Natural killer cell (primary cell): ENCODE measurements at regions not wholly inside any gene's neighbourhood (a gene's known extent, or its start where the extent isn't known, plus 50 kb on each side); places are given as distances from the start of the nearest gene placed in this dataset.

Source experiments
- ATAC-seq, 3 donors: fragments of 150-1000 bp in 2 of 3; fragments of 200-7000 bp in 1 of 3; cut with Tn5 transposase; 1 replicate in 1 of 3; 2 replicates in 2 of 3; pipeline ENCODE4 v1.10.0; 2021; ENCODE audit warnings: mild to moderate bottlenecking in 2 of 3, moderate library complexity in 2 of 3
- DNase-seq, 2 donors: peaks; one replicate each; pipeline versions ENCODE4 v3.0.0 to v3.0.0-alpha.2; 2013 to 2021; ENCODE audit warnings: mixed read lengths in 1 of 2
- H3K27ac ChIP-seq: one replicate; pipeline ENCODE4 v1.5.1; 2013; ENCODE audit warnings: mild to moderate bottlenecking, low read length
- H3K27me3 ChIP-seq: one replicate; pipeline ENCODE4 v1.6.1; 2013; ENCODE audit warnings: low read length; ENCODE audit not compliant: control insufficient read depth, insufficient read depth
- H3K36me3 ChIP-seq: one replicate; pipeline ENCODE4 v1.6.1; 2013; ENCODE audit warnings: low read length; ENCODE audit not compliant: control insufficient read depth, insufficient read depth
- H3K4me1 ChIP-seq: one replicate; pipeline ENCODE4 v1.6.1; 2013; ENCODE audit warnings: low read length; ENCODE audit not compliant: control insufficient read depth, insufficient read depth
- H3K4me3 ChIP-seq: one replicate; pipeline ENCODE4 v1.5.1; 2013; ENCODE audit warnings: low read length
- H3K9me3 ChIP-seq: one replicate; pipeline ENCODE4 v1.6.1; 2013; ENCODE audit warnings: low read length; ENCODE audit not compliant: control insufficient read depth, insufficient read depth
- H3K27ac Mint-ChIP-seq, 2 donors: one replicate each; pipeline ENCODE4 v1.8.0; 2022; ENCODE audit warnings: mild to moderate bottlenecking in 2 of 2, mixed read lengths in 2 of 2, moderate library complexity in 1 of 2
- H3K27me3 Mint-ChIP-seq, 2 donors: one replicate each; pipeline ENCODE4 v1.8.0; 2022; ENCODE audit warnings: low read depth in 2 of 2, mixed read lengths in 2 of 2
- H3K36me3 Mint-ChIP-seq: one replicate; pipeline ENCODE4 v1.8.0; 2022; ENCODE audit warnings: mixed read lengths
- H3K4me1 Mint-ChIP-seq, 2 donors: one replicate each; pipeline ENCODE4 v1.8.0; 2022; ENCODE audit warnings: mixed read lengths in 2 of 2
- H3K4me3 Mint-ChIP-seq: one replicate; pipeline ENCODE4 v1.8.0; 2022; ENCODE audit warnings: mild to moderate bottlenecking, moderate library complexity, mixed read lengths
- H3K9me3 Mint-ChIP-seq, 2 donors: one replicate each; pipeline ENCODE4 v1.8.0; 2022; ENCODE audit warnings: mixed read lengths in 2 of 2
- CTCF ChIP-seq: fragments of 200-600 bp; IDR thresholded peaks from one replicate; pipeline ENCODE4 v1.8.0; 2022; ENCODE audit warnings: antibody characterized with exemption
- WGBS: methylation state at CpG from one replicate; pipeline ENCODE4 v1.1.7; 2013; ENCODE audit warnings: missing lambda C conversion rate; ENCODE audit not compliant: insufficient coverage; 5-methylcytosine and 5-hydroxymethylcytosine counted together
- intact Hi-C: fragments of 100-400 bp; cut with micrococcal nuclease; formaldehyde crosslinking; loops from one replicate; pipeline ENCODE4 v1.14.2; 2022

GRCh38 chr6:142518126-142518525 lies 216.3 kb downstream of the ADGRG6 start:
- Mint-ChIP-seq H3K4me3 (no peak overlapping the region), H3K36me3 (no peaks in the 10 kb centered on the region), H3K27me3 (peaks cover 0 to 5% of the 10 kb centered on the region in 2 donors), H3K9me3 (peaks cover 3% of the 10 kb centered on the region in 2 donors), H3K4me1 (no peaks in the 10 kb centered on the region), H3K27ac (no peak overlapping the region)
- no peak overlapping the region for H3K4me3 ChIP-seq
- no peak overlapping the region for H3K27ac ChIP-seq
- TF ChIP-seq CTCF = no peak
- no peaks in the 10 kb centered on the region for H3K36me3 ChIP-seq
- ATAC-seq = no peak
- no peak for DNase-seq
- no peaks in the 10 kb centered on the region for H3K4me1 ChIP-seq
- H3K27me3 ChIP-seq = no peaks in the 10 kb centered on the region
- WGBS = 67% methylated on average over 3 of the region's 3 CpGs
- H3K9me3 ChIP-seq = no peaks in the 10 kb centered on the region
- intact Hi-C loops = no loop called here

GRCh38 chr6:142518761-142519160 lies 217.0 kb downstream of the ADGRG6 start:
- ATAC-seq = no peak
- Mint-ChIP-seq H3K4me1 (no peaks in the 10 kb centered on the region), H3K27me3 (peaks cover 0 to 5% of the 10 kb centered on the region in 2 donors), H3K36me3 (no peaks in the 10 kb centered on the region), H3K27ac (no peak overlapping the region), H3K9me3 (peaks cover 3% of the 10 kb centered on the region in 2 donors), H3K4me3 (no peak overlapping the region)
- no peak for TF ChIP-seq CTCF
- no peaks in the 10 kb centered on the region for H3K27me3 ChIP-seq
- no peaks in the 10 kb centered on the region for H3K4me1 ChIP-seq
- H3K4me3 ChIP-seq = no peak overlapping the region
- H3K36me3 ChIP-seq = no peaks in the 10 kb centered on the region
- 83% methylated on average over 4 of the region's 4 CpGs for WGBS
- H3K27ac ChIP-seq = no peak overlapping the region
- DNase-seq = no peak
- intact Hi-C loops = no loop called here
- H3K9me3 ChIP-seq = no peaks in the 10 kb centered on the region

- no peak for ATAC-seq
These were observed 220.0 kb downstream of the ADGRG6 start for GRCh38 chr6:142521791-142522190.

More at GRCh38 chr6:142521791-142522190, 220.0 kb downstream of the ADGRG6 start:
- Histone ChIP-seq H3K4me3 (no peak overlapping the region), H3K36me3 (no peaks in the 10 kb centered on the region), H3K27me3 (no peaks in the 10 kb centered on the region), H3K4me1 (no peaks in the 10 kb centered on the region), H3K9me3 (no peaks in the 10 kb centered on the region), H3K27ac (no peak overlapping the region)
- Mint-ChIP-seq H3K27ac (no peak overlapping the region), H3K4me1 (no peaks in the 10 kb centered on the region), H3K4me3 (no peak overlapping the region), H3K36me3 (no peaks in the 10 kb centered on the region), H3K27me3 (peaks cover 0 to 5% of the 10 kb centered on the region in 2 donors), H3K9me3 (peaks cover 0 to 2% of the 10 kb centered on the region in 2 donors)
- TF ChIP-seq CTCF = no peak
- intact Hi-C loops = no loop called here
- DNase-seq = no peak
- WGBS = 100% methylated on average over 1 of the region's 2 CpGs
